GM21723 (cell line): ENCODE measurements at regions not wholly inside any gene's neighbourhood (a gene's known extent, or its start where the extent isn't known, plus 50 kb on each side); places are given as distances from the start of the nearest gene placed in this dataset.
A peak's percentile ranks its signal among the peaks of the same experiment; 100 is the strongest.

Experiments
- ATAC-seq: cut with Tn5 transposase; IDR thresholded peaks from one replicate; pipeline ENCODE4 v1.9.1; 2021; ENCODE audit warnings: mild to moderate bottlenecking, moderate library complexity; ENCODE audit not compliant: unreplicated experiment

GRCh38 chr7:118563311-118563710 lies 338.8 kb downstream of the ANKRD7 start:
- ATAC-seq = no peak

GRCh38 chr7:118572604-118573003 lies 348.1 kb downstream of the ANKRD7 start:
- ATAC-seq = no peak

GRCh38 chr7:118573085-118573484 lies 348.6 kb downstream of the ANKRD7 start:
- no peak for ATAC-seq

GRCh38 chr7:118575393-118575948 lies 351.0 kb downstream of the ANKRD7 start:
- ATAC-seq = no peak

- ATAC-seq = no peak
Measured at GRCh38 chr7:118580743-118581382, 356.4 kb downstream of the ANKRD7 start.

GRCh38 chr7:118583641-118584040 lies 359.1 kb downstream of the ANKRD7 start:
- ATAC-seq = no peak

GRCh38 chr7:118586248-118586647 lies 361.7 kb downstream of the ANKRD7 start:
- no peak for ATAC-seq

- peak; percentile 85 for ATAC-seq
Measured at GRCh38 chr7:118590107-118590506, 365.6 kb downstream of the ANKRD7 start.

- ATAC-seq = no peak
Measured at GRCh38 chr7:118602090-118602489, 377.6 kb downstream of the ANKRD7 start.

GRCh38 chr7:118606602-118607001 lies 382.1 kb downstream of the ANKRD7 start:
- ATAC-seq = no peak

GRCh38 chr7:118609207-118609606 lies 384.7 kb downstream of the ANKRD7 start:
- no peak for ATAC-seq

- ATAC-seq = no peak
Measured at GRCh38 chr7:118615681-118616080, 391.2 kb downstream of the ANKRD7 start.

- ATAC-seq = no peak
Measured at GRCh38 chr7:118621810-118622360, 397.4 kb downstream of the ANKRD7 start.

- no peak for ATAC-seq
Measured at GRCh38 chr7:118626739-118627138, 402.2 kb downstream of the ANKRD7 start.

GRCh38 chr7:118627467-118627866 lies 403.0 kb downstream of the ANKRD7 start:
- ATAC-seq = no peak

GRCh38 chr7:118629898-118630438 lies 405.5 kb downstream of the ANKRD7 start:
- no peak for ATAC-seq

- no peak for ATAC-seq
Measured at GRCh38 chr7:118642396-118642795, 417.9 kb downstream of the ANKRD7 start.

GRCh38 chr7:118644346-118644745 lies 419.8 kb downstream of the ANKRD7 start:
- ATAC-seq = no peak

GRCh38 chr7:118648002-118648401 lies 423.5 kb downstream of the ANKRD7 start:
- no peak for ATAC-seq

GRCh38 chr7:118657391-118658005 lies 433.0 kb downstream of the ANKRD7 start:
- peak; percentile 97 for ATAC-seq

- no peak for ATAC-seq
Measured at GRCh38 chr7:118662266-118662665, 437.8 kb downstream of the ANKRD7 start.

GRCh38 chr7:118664498-118664897 lies 440.0 kb downstream of the ANKRD7 start:
- no peak for ATAC-seq
